Esophagus muscularis mucosa (tissue), 4 donors: ENCODE measurements at regions not wholly inside any gene's neighbourhood (a gene's known extent, or its start where the extent isn't known, plus 50 kb on each side); places are given as distances from the start of the nearest gene placed in this dataset.

Source experiments
- CTCF ChIP-seq, 3 experiments: fragments of 200-600 bp in 2 of 3; fragments of 450-650 bp in 1 of 3; sonication (generic) in 2 of 3; IDR thresholded peaks; one replicate each; pipeline ENCODE4 v1.5.1; 2017 to 2019; ENCODE audit warnings: antibody characterized with exemption in 3 of 3, mild to moderate bottlenecking in 2 of 3, moderate library complexity in 1 of 3
- EP300 ChIP-seq: sonication (generic); formaldehyde crosslinking; IDR thresholded peaks from one replicate; pipeline ENCODE4 v1.6.1; 2017; ENCODE audit warnings: antibody characterized with exemption
- POLR2AphosphoS5 ChIP-seq, 2 donors: sonication (generic); formaldehyde crosslinking; IDR thresholded peaks; one replicate each; pipeline ENCODE4 v1.6.1; 2017; ENCODE audit warnings: antibody characterized with exemption in 2 of 2

GRCh38 chr6:11445146-11445545, 92.4 kb upstream of the TMEM170B start:
- TF ChIP-seq CTCF (IDR thresholded peaks at IDR 0.05) (no peak), POLR2AphosphoS5 (IDR thresholded peaks at IDR 0.05) (no peak), EP300 (no peak)
